HCT116 (cell line): ENCODE measurements at regions not wholly inside any gene's neighbourhood (a gene's known extent, or its start where the extent isn't known, plus 50 kb on each side); places are given as distances from the start of the nearest gene placed in this dataset.

Experiments used
- ATAC-seq: fragments of 200-7000 bp; cut with Tn5 transposase; 2 replicates; pipeline ENCODE4 v1.9.1; 2020; ENCODE audit warnings: mild to moderate bottlenecking, moderate library complexity
- BruUV-seq: library from RNA; stranded (reverse); fragments of 400-500 nt; replicated peaks from 2 replicates; lab custom pipeline; 2021; lab: Mats Ljungman, UMichigan
- CTCF ChIA-PET: fragments of 300-600 bp; sonication (Branson Sonifier 250); formaldehyde crosslinking; loops from one replicate; lab custom pipeline; 2021; ENCODE audit warnings: antibody characterized with exemption; lab: Charles Lee
- POLR2A ChIA-PET: fragments of 300-600, 350-600 bp; sonication (Branson Sonifier 250); formaldehyde crosslinking; loops from one replicate; lab custom pipeline; 2021; ENCODE audit warnings: antibody characterized with exemption; lab: Charles Lee
- RAD21 ChIA-PET, 2 experiments: fragments of 300-600 bp; sonication (Branson Sonifier 250); formaldehyde crosslinking; loops; one replicate each; lab custom pipeline; 2023; ENCODE audit warnings: low total read pairs in 2 of 2; ENCODE audit not compliant: uncharacterized antibody in 2 of 2, unreplicated experiment in 2 of 2, low non-redundant PET in 1 of 2; lab: Charles Lee
- DNase-seq: peaks from one replicate; pipeline ENCODE4 v3.0.0-alpha.2; 2010; ENCODE audit warnings: low read depth, low spot score
- H2AFZ ChIP-seq: fragments of 200-600 bp; shearing (Covaris generic), sonication (generic); 2 replicates; pipeline ENCODE4 v1.6.1; 2017; ENCODE audit warnings: low read depth, mixed run types, mixed read lengths, antibody characterized with exemption, low read length; ENCODE audit not compliant: poor library complexity, severe bottlenecking
- H3K27ac ChIP-seq: 2 replicates; pipeline ENCODE4 v1.5.1; 2012; ENCODE audit warnings: low read depth, low read length
- H3K27me3 ChIP-seq: fragments of 200-600 bp; sonication (generic); 2 replicates; pipeline ENCODE4 v1.6.1; 2016; ENCODE audit warnings: mixed run types, low read length, mixed read lengths; ENCODE audit not compliant: insufficient read depth
- H3K36me3 ChIP-seq, 2 experiments: fragments of 200-500 bp in 1 of 2; fragments of 200-600 bp in 1 of 2; sonication (Bioruptor generic) in 1 of 2; sonication (generic) in 1 of 2; 2 replicates each; pipeline versions ENCODE4 v1.5.1 to v1.6.1; 2014 to 2016; ENCODE audit warnings: low read length in 2 of 2, inconsistent platforms in 1 of 2, mixed read lengths in 1 of 2, mixed run types in 1 of 2; ENCODE audit not compliant: insufficient read depth in 2 of 2, control insufficient read depth in 1 of 2
- H3K4me1 ChIP-seq, 2 experiments: fragments of 200-600 bp in 1 of 2; sonication (generic) in 1 of 2; 2 replicates each; pipeline versions ENCODE4 v1.5.1 to v1.6.1; 2012 to 2017; ENCODE audit warnings: low read length in 2 of 2, inconsistent platforms in 1 of 2, mild to moderate bottlenecking in 1 of 2, mixed read lengths in 1 of 2, mixed run types in 1 of 2, moderate library complexity in 1 of 2; ENCODE audit not compliant: insufficient read depth in 2 of 2, control insufficient read depth in 1 of 2
- H3K4me2 ChIP-seq: fragments of 200-600 bp; sonication (generic); 2 replicates; pipeline ENCODE4 v1.6.1; 2017; ENCODE audit warnings: mixed run types, low read length, mixed read lengths
- H3K4me3 ChIP-seq, 2 experiments: fragments of 200-600 bp in 1 of 2; sonication (generic) in 1 of 2; replicated peaks in 1 of 2; 2 replicates each; pipeline ENCODE4 v1.5.1; 2011 to 2016; ENCODE audit warnings: low read length in 2 of 2, control low read depth in 1 of 2, low read depth in 1 of 2, mild to moderate bottlenecking in 1 of 2, mixed read lengths in 1 of 2, mixed run types in 1 of 2
- H3K79me2 ChIP-seq: fragments of 200-600 bp; sonication (generic); 2 replicates; pipeline ENCODE4 v1.6.1; 2017; ENCODE audit warnings: mild to moderate bottlenecking, mixed run types, low read length, moderate library complexity, mixed read lengths; ENCODE audit not compliant: insufficient read depth
- H3K9ac ChIP-seq: fragments of 200-600 bp; sonication (generic); 2 replicates; pipeline ENCODE4 v1.6.1; 2016; ENCODE audit warnings: low read length, mixed read lengths
- H3K9me2 ChIP-seq: fragments of 200-600 bp; sonication (generic), shearing (Covaris generic); 2 replicates; pipeline ENCODE4 v1.6.1; 2017; ENCODE audit warnings: mixed run types, mild to moderate bottlenecking, moderate library complexity; ENCODE audit not compliant: insufficient read depth
- H3K9me3 ChIP-seq, 2 experiments: fragments of 200-500 bp in 1 of 2; fragments of 200-600 bp in 1 of 2; sonication (Bioruptor generic) in 1 of 2; sonication (generic) in 1 of 2; 2 replicates each; pipeline ENCODE4 v1.6.1; 2014 to 2017; ENCODE audit warnings: low read length in 2 of 2, mixed read lengths in 2 of 2, inconsistent platforms in 1 of 2, low read depth in 1 of 2, mild to moderate bottlenecking in 1 of 2, mixed run types in 1 of 2, moderate library complexity in 1 of 2; ENCODE audit not compliant: control insufficient read depth in 1 of 2, insufficient read depth in 1 of 2
- H4K20me1 ChIP-seq: fragments of 200-600 bp; sonication (generic), shearing (Covaris generic); 2 replicates; pipeline ENCODE4 v1.6.1; 2017; ENCODE audit warnings: mixed run types, mild to moderate bottlenecking, moderate library complexity; ENCODE audit not compliant: insufficient read depth
- EZH2 ChIP-seq: fragments of 200-600 bp; sonication (generic); IDR thresholded peaks from 2 replicates; pipeline ENCODE4 v1.6.1; 2017; ENCODE audit warnings: antibody characterized with exemption, mixed run types
- RAD21 ChIP-seq: IDR thresholded peaks from 2 replicates; pipeline ENCODE4 v1.6.1; 2012; ENCODE audit warnings: low read depth, mild to moderate bottlenecking
- REST ChIP-seq: IDR thresholded peaks from 2 replicates; pipeline ENCODE4 v1.6.1; 2012; ENCODE audit warnings: low read depth
- intact Hi-C: fragments of 100-400 bp; cut with micrococcal nuclease; formaldehyde crosslinking; loops from 2 replicates; pipeline ENCODE4 v1.10.0; 2022

- no peak for ATAC-seq
- no TSS peak for BruUV-seq
Measured at GRCh38 chr12:71057330-71057729, 100.5 kb downstream of the TSPAN8 start.

More at GRCh38 chr12:71057330-71057729, 100.5 kb downstream of the TSPAN8 start:
- Histone ChIP-seq H3K9me3 (no peaks in the 10 kb centered on the region), H3K79me2 (no peaks in the 10 kb centered on the region), H3K27me3 (no peaks in the 10 kb centered on the region), H3K36me3 (no peaks in the 10 kb centered on the region), H4K20me1 (no peaks in the 10 kb centered on the region), H3K4me1 (no peaks in the 10 kb centered on the region), H3K4me2 (no peak overlapping the region), H3K27ac (no peak overlapping the region), H3K9ac (no peak overlapping the region), H2AFZ (no peak overlapping the region), H3K4me3 (no peak overlapping the region), H3K9me2 (no peaks in the 10 kb centered on the region)
- intact Hi-C loops, result no loop called here
- ChIA-PET CTCF (no interaction called here), POLR2A (no interaction called here), RAD21 (no interaction called here)
- TF ChIP-seq REST (no peak), EZH2 (no peak), RAD21 (no peak)
- DNase-seq, result no peak
